Mammary epithelial cell (primary cell): ENCODE measurements at regions not wholly inside any gene's neighbourhood (a gene's known extent, or its start where the extent isn't known, plus 50 kb on each side); places are given as distances from the start of the nearest gene placed in this dataset.

Experiments used
- CTCF ChIP-seq, 2 donors: IDR thresholded peaks in 1 of 2; conservative IDR thresholded peaks in 1 of 2; 2 replicates each; pipeline ENCODE4 v1.5.1; 2011 to 2012; ENCODE audit warnings: inconsistent platforms in 2 of 2, low read length in 2 of 2, mild to moderate bottlenecking in 2 of 2, control low read depth in 1 of 2, low read depth in 1 of 2; ENCODE audit not compliant: insufficient read depth in 1 of 2; ENCODE audit errors: extremely low read depth in 1 of 2
- EZH2 ChIP-seq: IDR thresholded peaks from 2 replicates; pipeline ENCODE4 v1.6.1; 2012; ENCODE audit warnings: low read length, inconsistent platforms, borderline replicate concordance

DNA sequence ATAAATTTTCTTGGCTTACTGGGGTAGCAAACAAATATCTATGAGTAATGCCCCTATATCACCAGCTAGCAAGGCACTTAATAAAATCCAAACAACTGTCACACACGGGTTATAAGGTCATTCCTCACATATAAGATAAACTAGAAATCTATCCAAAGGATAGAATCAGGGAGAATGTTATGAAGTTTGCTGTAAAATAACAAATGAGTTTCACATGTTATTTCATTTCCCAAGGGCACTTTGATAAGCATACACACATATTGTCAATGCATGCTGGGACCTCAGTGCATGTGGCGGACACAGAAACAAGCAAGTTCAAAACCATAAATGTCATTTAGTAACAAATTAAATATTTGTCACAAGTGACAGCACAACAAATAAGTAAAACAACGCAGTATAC lies 429.4 kb downstream of the GXYLT1 start:
- no peak for TF ChIP-seq CTCF (conservative IDR thresholded peaks at IDR 0.05 in 1 of 2, IDR thresholded peaks at IDR 0.05 in 1 of 2; ENCODE audit: extremely low read depth in 1 of 2, insufficient read depth in 1 of 2, low read depth in 1 of 2, low read length in 2 of 2)
- TF ChIP-seq EZH2, result no peak
